H1 (cell line): ENCODE measurements at regions not wholly inside any gene's neighbourhood (a gene's known extent, or its start where the extent isn't known, plus 50 kb on each side); places are given as distances from the start of the nearest gene placed in this dataset.

Source experiments
- CTCF ChIA-PET: fragments of 300-600 bp; sonication (Branson Sonifier 250); formaldehyde crosslinking; loops from one replicate; lab custom pipeline; 2021; ENCODE audit not compliant: partially characterized antibody; lab: Charles Lee
- POLR2A ChIA-PET: fragments of 300-600 bp; sonication (Branson Sonifier 250); formaldehyde crosslinking; loops from one replicate; lab custom pipeline; 2021; ENCODE audit warnings: inconsistent platforms; ENCODE audit not compliant: partially characterized antibody; lab: Charles Lee
- DNase-seq, 2 experiments: peaks; one replicate each; pipeline versions ENCODE4 v3.0.0 to v3.0.0-alpha.2; 2010 to 2022; ENCODE audit warnings: low spot score in 2 of 2, low read depth in 1 of 2, mixed read lengths in 1 of 2
- FAIRE-seq: peaks from 2 replicates; lab custom pipeline; 2011; peaks lifted over from hg19 to GRCh38; lab: Jason Lieb, UNC
- H2AFZ ChIP-seq: 2 replicates; pipeline ENCODE4 v1.8.1; 2012; ENCODE audit warnings: low read length, inconsistent platforms
- H2AK5ac ChIP-seq: 2 replicates; pipeline ENCODE4 v1.6.1; 2013; ENCODE audit warnings: low read depth, low read length
- H2BK120ac ChIP-seq: replicated peaks from 2 replicates; pipeline ENCODE3; 2013; ENCODE audit warnings: low read depth, low read length, inconsistent platforms
- H2BK12ac ChIP-seq: 2 replicates; pipeline ENCODE4 v1.6.1; 2013; ENCODE audit warnings: low read depth, low read length
- H2BK15ac ChIP-seq: 2 replicates; pipeline ENCODE4 v1.6.1; 2013; ENCODE audit warnings: low read length
- H2BK20ac ChIP-seq: 2 replicates; pipeline ENCODE4 v1.6.1; 2013; ENCODE audit warnings: low read length
- H2BK5ac ChIP-seq: 2 replicates; pipeline ENCODE4 v1.6.1; 2013; ENCODE audit warnings: low read depth, low read length
- H3K14ac ChIP-seq: 2 replicates; pipeline ENCODE4 v1.6.1; 2013; ENCODE audit warnings: inconsistent platforms; ENCODE audit not compliant: insufficient read length
- H3K18ac ChIP-seq: 2 replicates; pipeline ENCODE4 v1.6.1; 2013; ENCODE audit warnings: low read length; ENCODE audit errors: extremely low read depth
- H3K23ac ChIP-seq: 2 replicates; pipeline ENCODE4 v1.6.1; 2013; ENCODE audit warnings: inconsistent platforms; ENCODE audit not compliant: insufficient read length
- H3K23me2 ChIP-seq: 2 replicates; pipeline ENCODE4 v1.6.1; 2013; ENCODE audit warnings: low read depth, low read length
- H3K27ac ChIP-seq: 2 replicates; pipeline ENCODE4 v1.6.1; 2011; ENCODE audit warnings: low read depth, low read length, inconsistent platforms
- H3K27me3 ChIP-seq, 4 experiments: replicated peaks in 1 of 4; 1 replicate in 1 of 4; 2 replicates in 3 of 4; pipeline versions ENCODE4 v1.6.1 to v1.8.1; 2011 to 2013; ENCODE audit warnings: low read length in 3 of 4, mild to moderate bottlenecking in 3 of 4, inconsistent platforms in 2 of 4, mixed read lengths in 2 of 4, moderate library complexity in 1 of 4; ENCODE audit not compliant: control insufficient read depth in 3 of 4, insufficient read depth in 3 of 4; ENCODE audit errors: extremely low read depth in 1 of 4
- H3K36me3 ChIP-seq, 4 experiments: 2 replicates each; pipeline versions ENCODE4 v1.6.1 to v1.8.1; 2011 to 2013; ENCODE audit warnings: mild to moderate bottlenecking in 4 of 4, low read length in 3 of 4, moderate library complexity in 2 of 4, control low read depth in 1 of 4, inconsistent platforms in 1 of 4; ENCODE audit not compliant: insufficient read depth in 4 of 4, control insufficient read depth in 2 of 4
- H3K4ac ChIP-seq: replicated peaks from 2 replicates; pipeline ENCODE3; 2013; ENCODE audit warnings: low read length, low read depth, mixed read lengths, inconsistent platforms; ENCODE audit not compliant: insufficient read length
- H3K4me1 ChIP-seq, 4 experiments: replicated peaks in 1 of 4; 1 replicate in 1 of 4; 2 replicates in 3 of 4; pipeline versions ENCODE4 v1.6.1 to v1.8.1; 2011 to 2013; ENCODE audit warnings: low read length in 3 of 4, inconsistent platforms in 2 of 4, mixed read lengths in 1 of 4; ENCODE audit not compliant: insufficient read depth in 4 of 4, control insufficient read depth in 3 of 4
- H3K4me2 ChIP-seq, 2 experiments: 2 replicates each; pipeline versions ENCODE4 v1.6.1 to v1.8.1; 2011 to 2013; ENCODE audit warnings: low read depth in 2 of 2, low read length in 2 of 2, control low read depth in 1 of 2, inconsistent platforms in 1 of 2, mild to moderate bottlenecking in 1 of 2; ENCODE audit not compliant: insufficient read depth in 1 of 2
- H3K4me3 ChIP-seq, 4 experiments: fragments of 200-600, 300-600 bp in 1 of 4; sonication (generic), shearing (Covaris generic), sonication (Bioruptor Twin) in 1 of 4; 2 replicates each; pipeline versions ENCODE4 v1.5.1 to v1.8.1; 2011 to 2016; ENCODE audit warnings: low read length in 4 of 4, low read depth in 3 of 4, control low read depth in 2 of 4, inconsistent platforms in 2 of 4, mild to moderate bottlenecking in 2 of 4, mixed read lengths in 1 of 4, moderate library complexity in 1 of 4; ENCODE audit not compliant: insufficient read depth in 2 of 4; ENCODE audit errors: extremely low read depth in 1 of 4
- H3K56ac ChIP-seq: replicated peaks from 2 replicates; pipeline ENCODE3; 2013; ENCODE audit warnings: low read depth, mild to moderate bottlenecking, mixed read lengths, low read length, inconsistent platforms; ENCODE audit not compliant: insufficient read length
- H3K79me1 ChIP-seq: 2 replicates; pipeline ENCODE4 v1.6.1; 2013; ENCODE audit warnings: low read depth, low read length, control low read depth
- H3K79me2 ChIP-seq, 2 experiments: 2 replicates each; pipeline versions ENCODE4 v1.6.1 to v1.8.1; 2012 to 2013; ENCODE audit warnings: low read length in 2 of 2, mild to moderate bottlenecking in 2 of 2, inconsistent platforms in 1 of 2; ENCODE audit not compliant: insufficient read depth in 2 of 2, control insufficient read depth in 1 of 2
- H3K9ac ChIP-seq, 4 experiments: replicated peaks in 1 of 4; 1 replicate in 1 of 4; 2 replicates in 3 of 4; pipeline versions ENCODE4 v1.6.1 to v1.8.1; 2011 to 2013; ENCODE audit warnings: low read depth in 3 of 4, low read length in 3 of 4, control low read depth in 2 of 4, mild to moderate bottlenecking in 2 of 4, moderate library complexity in 2 of 4, inconsistent platforms in 1 of 4; ENCODE audit errors: extremely low read depth in 1 of 4
- H3K9me3 ChIP-seq, 2 experiments: 2 replicates each; pipeline versions ENCODE4 v1.6.1 to v1.8.1; 2012 to 2013; ENCODE audit warnings: mild to moderate bottlenecking in 2 of 2, moderate library complexity in 2 of 2, control low read depth in 1 of 2, inconsistent platforms in 1 of 2, low read depth in 1 of 2, low read length in 1 of 2, mixed read lengths in 1 of 2; ENCODE audit not compliant: insufficient read depth in 2 of 2
- H4K20me1 ChIP-seq, 2 experiments: replicated peaks in 1 of 2; 2 replicates each; pipeline versions ENCODE3 to v1.8.1; 2011 to 2013; ENCODE audit warnings: inconsistent platforms in 2 of 2, low read length in 2 of 2, mild to moderate bottlenecking in 1 of 2; ENCODE audit not compliant: insufficient read depth in 2 of 2, control insufficient read depth in 1 of 2
- H4K5ac ChIP-seq: 2 replicates; pipeline ENCODE4 v1.6.1; 2013; ENCODE audit warnings: low read length, low read depth, mixed read lengths, inconsistent platforms; ENCODE audit not compliant: insufficient read length
- H4K8ac ChIP-seq: 2 replicates; pipeline ENCODE4 v1.8.0; 2013; ENCODE audit warnings: mild to moderate bottlenecking, moderate library complexity, low read length, inconsistent platforms; ENCODE audit not compliant: insufficient read depth; ENCODE audit errors: extremely low read depth
- H4K91ac ChIP-seq: replicated peaks from 2 replicates; pipeline ENCODE3; 2013; ENCODE audit warnings: low read length, mixed read lengths, inconsistent platforms; ENCODE audit not compliant: insufficient read length
- ATF2 ChIP-seq: IDR thresholded peaks from 2 replicates; pipeline ENCODE4 v1.6.1; 2012; ENCODE audit warnings: low read length, inconsistent platforms
- CHD1 ChIP-seq: IDR thresholded peaks from 2 replicates; pipeline ENCODE4 v1.6.1; 2012; ENCODE audit warnings: low read depth, low read length, improper control_type of control experiment
- GABPA ChIP-seq: IDR thresholded peaks from 2 replicates; pipeline ENCODE4 v1.6.1; 2011; ENCODE audit warnings: mild to moderate bottlenecking, low read length, moderate library complexity, borderline replicate concordance; ENCODE audit not compliant: insufficient read depth
- KDM1A ChIP-seq: fragments of 200-600, 300-600 bp; sonication (generic); IDR thresholded peaks from 2 replicates; pipeline ENCODE4 v1.7.1; 2016; ENCODE audit warnings: mild to moderate bottlenecking, low read length, borderline replicate concordance
- MAFK ChIP-seq: IDR thresholded peaks from 2 replicates; pipeline ENCODE4 v1.6.1; 2012; ENCODE audit warnings: low read depth, mild to moderate bottlenecking, improper control_type of control experiment, low read length
- PHF8 ChIP-seq: fragments of 200-600 bp; sonication (generic); conservative IDR thresholded peaks from 2 replicates; pipeline ENCODE4 v1.7.1; 2012; ENCODE audit warnings: low read depth, mild to moderate bottlenecking, inconsistent platforms, low read length, moderate library complexity
- RNF2 ChIP-seq: fragments of 200-900, 300-1000 bp; sonication (generic); IDR thresholded peaks from 2 replicates; pipeline ENCODE4 v1.7.1; 2016; ENCODE audit warnings: borderline replicate concordance, low read depth, mild to moderate bottlenecking, antibody characterized with exemption, low read length; ENCODE audit not compliant: poor library complexity, severe bottlenecking; ENCODE audit errors: missing control alignments
- RXRA ChIP-seq: IDR thresholded peaks from 2 replicates; pipeline ENCODE4 v1.6.1; 2011; ENCODE audit warnings: low read depth, mild to moderate bottlenecking, low read length, moderate library complexity; ENCODE audit not compliant: insufficient read depth
- SAP30 ChIP-seq: fragments of 300-600 bp; sonication (generic); IDR thresholded peaks from 2 replicates; pipeline ENCODE4 v1.7.1; 2012; ENCODE audit warnings: low read length, moderate library complexity, mild to moderate bottlenecking, inconsistent platforms; ENCODE audit not compliant: insufficient read depth, insufficient replicate concordance
- USF2 ChIP-seq: IDR thresholded peaks from 2 replicates; pipeline ENCODE4 v1.6.1; 2011; ENCODE audit warnings: low read length, improper control_type of control experiment
- WGBS, 2 experiments: shearing (Covaris generic) in 1 of 2; methylation state at CpG; one replicate each; pipeline versions ENCODE4 v1.1.6 to v1.1.7; 2013 to 2015; ENCODE audit warnings: low lambda C conversion rate in 2 of 2, mixed read lengths in 2 of 2, inconsistent platforms in 1 of 2, low coverage in 1 of 2, missing lambda C conversion rate in 1 of 2; ENCODE audit not compliant: insufficient replicate concordance in 2 of 2, insufficient coverage in 1 of 2, insufficient read length in 1 of 2; ENCODE audit errors: extremely low coverage in 1 of 2, missing lambda C conversion rate in 1 of 2; 5-methylcytosine and 5-hydroxymethylcytosine counted together

- CTCF ChIA-PET = interaction anchor here (1.9 kb wide), 1 partner anchor 98 kb away, joined by 5 read pairs; no protein-coding TSS in a partner anchor
- 89% methylated on average over 2 of the region's 2 CpGs; no CpG with 5 or more reads in 1 of the 2 experiments for WGBS, 2 experiments
- no peak for FAIRE-seq
- TF ChIP-seq RXRA (no peak), GABPA (no peak), MAFK (no peak), USF2 (no peak), SAP30 (no peak), ATF2 (no peak), PHF8 (no peak), CHD1 (no peak), RNF2 (no peak), KDM1A (no peak)
Measured at GRCh38 chr1:64366821-64367220, 103.1 kb upstream of the CACHD1 start.

More at GRCh38 chr1:64366821-64367220, 103.1 kb upstream of the CACHD1 start:
- Histone ChIP-seq H3K4me3 (no peak overlapping the region), H3K9ac (no peak overlapping the region), H2BK15ac (no peak overlapping the region), H4K20me1 (no peaks in the 10 kb centered on the region), H3K23me2 (no peaks in the 10 kb centered on the region; the same call in 1 of the 2 replicates), H3K36me3 (no peaks in the 10 kb centered on the region), H3K23ac (no peak overlapping the region), H2BK120ac (no peak overlapping the region), H2AFZ (no peak overlapping the region), H3K79me1 (no peaks in the 10 kb centered on the region), H2BK5ac (no peak overlapping the region), H2BK20ac (no peak overlapping the region), H2AK5ac (no peak overlapping the region), H3K9me3 (no peaks in the 10 kb centered on the region), H3K79me2 (no peaks in the 10 kb centered on the region), H3K4me2 (no peak overlapping the region), H2BK12ac (no peak overlapping the region), H3K18ac (no peak overlapping the region), H4K8ac (no peak overlapping the region), H3K4me1 (no peaks in the 10 kb centered on the region), H3K27me3 (no peaks in the 10 kb centered on the region), H3K56ac (no peak overlapping the region), H4K91ac (no peak overlapping the region), H4K5ac (no peak overlapping the region), H3K4ac (no peak overlapping the region), H3K14ac (no peak overlapping the region), H3K27ac (no peak overlapping the region)
- POLR2A ChIA-PET = interaction anchor here (0.9 kb wide), 1 partner anchor 31 kb away, joined by 3 read pairs; no protein-coding TSS in a partner anchor
- no peak for DNase-seq
